Mammary epithelial cell (primary cell): ENCODE measurements at regions not wholly inside any gene's neighbourhood (a gene's known extent, or its start where the extent isn't known, plus 50 kb on each side); places are given as distances from the start of the nearest gene placed in this dataset.

Experiments used
- CTCF ChIP-seq, 2 donors: IDR thresholded peaks in 1 of 2; conservative IDR thresholded peaks in 1 of 2; 2 replicates each; pipeline ENCODE4 v1.5.1; 2011 to 2012; ENCODE audit warnings: inconsistent platforms in 2 of 2, low read length in 2 of 2, mild to moderate bottlenecking in 2 of 2, control low read depth in 1 of 2, low read depth in 1 of 2; ENCODE audit not compliant: insufficient read depth in 1 of 2; ENCODE audit errors: extremely low read depth in 1 of 2
- EZH2 ChIP-seq: IDR thresholded peaks from 2 replicates; pipeline ENCODE4 v1.6.1; 2012; ENCODE audit warnings: low read length, inconsistent platforms, borderline replicate concordance

GRCh38 chr20:52896348-52896747 lies 75.8 kb upstream of the TSHZ2 start:
- no peak for TF ChIP-seq CTCF (conservative IDR thresholded peaks at IDR 0.05 in 1 of 2, IDR thresholded peaks at IDR 0.05 in 1 of 2; ENCODE audit: extremely low read depth in 1 of 2, insufficient read depth in 1 of 2, low read depth in 1 of 2, low read length in 2 of 2)
- TF ChIP-seq EZH2: no peak
